Activated CD8-positive, alpha-beta T cell treated with anti-CD3 and anti-CD28 coated beads, Interleukin-2, amount 10 ng/mL, durations not matched to agents 7 days and 5 days (primary cell): ENCODE measurements at regions not wholly inside any gene's neighbourhood (a gene's known extent, or its start where the extent isn't known, plus 50 kb on each side); places are given as distances from the start of the nearest gene placed in this dataset.
"Not testable (repeated sequence)": the region's sequence is repeated elsewhere in the genome, so short reads cannot be mapped to it uniquely, and the experiment has no call there.

ENCODE experiments used
- ATAC-seq: fragments of 150-1000 bp; cut with Tn5 transposase; one replicate; pipeline ENCODE4 v1.10.0; 2021; ENCODE audit warnings: moderate library complexity
- CTCF ChIA-PET: fragments of 350-600 bp; sonication (Branson Sonifier 250); formaldehyde crosslinking; loops from one replicate; lab custom pipeline; 2021; ENCODE audit warnings: antibody characterized with exemption; lab: Charles Lee
- POLR2A ChIA-PET: fragments of 350-600 bp; sonication (Branson Sonifier 250); formaldehyde crosslinking; loops from one replicate; lab custom pipeline; 2021; ENCODE audit warnings: antibody characterized with exemption; lab: Charles Lee
- DNase-seq: peaks from one replicate; pipeline ENCODE4 v3.0.0-alpha.2; 2020
- H3K27ac Mint-ChIP-seq: one replicate; pipeline ENCODE4 v1.8.0; 2021; ENCODE audit warnings: mild to moderate bottlenecking, mixed read lengths
- H3K27me3 Mint-ChIP-seq: one replicate; pipeline ENCODE4 v1.8.0; 2021; ENCODE audit warnings: low read depth, mixed read lengths
- H3K36me3 Mint-ChIP-seq: one replicate; pipeline ENCODE4 v1.8.0; 2021; ENCODE audit warnings: low read depth, mixed read lengths
- H3K4me1 Mint-ChIP-seq: one replicate; pipeline ENCODE4 v1.8.0; 2021; ENCODE audit warnings: low read depth, mixed read lengths
- H3K4me3 Mint-ChIP-seq: one replicate; pipeline ENCODE4 v1.8.0; 2021; ENCODE audit warnings: mild to moderate bottlenecking, mixed read lengths
- H3K9me3 Mint-ChIP-seq: one replicate; pipeline ENCODE4 v1.8.0; 2022; ENCODE audit warnings: mixed read lengths; ENCODE audit not compliant: insufficient read depth

- ChIA-PET CTCF (no interaction called here), POLR2A (no interaction called here)
- Mint-ChIP-seq H3K4me1 (no peaks in the 10 kb centered on the region), H3K4me3 (no peak overlapping the region), H3K9me3 (peaks cover 3% of the 10 kb centered on the region), H3K36me3 (no peaks in the 10 kb centered on the region), H3K27me3 (no peaks in the 10 kb centered on the region), H3K27ac (no peak overlapping the region)
- ATAC-seq, result no peak
- DNase-seq, result no peak
These were observed 265.4 kb upstream of the SPOPL start for GRCh38 chr2:138236142-138236541.

- DNase-seq, result no peak
- no peak for ATAC-seq
- H3K4me1 Mint-ChIP-seq, result no peaks in the 10 kb centered on the region
- H3K27me3 Mint-ChIP-seq, result no peaks in the 10 kb centered on the region
- H3K27ac Mint-ChIP-seq, result no peak overlapping the region
- no peak overlapping the region for H3K4me3 Mint-ChIP-seq
- POLR2A ChIA-PET, result no interaction called here
- peaks cover 3% of the 10 kb centered on the region for H3K9me3 Mint-ChIP-seq
- CTCF ChIA-PET, result no interaction called here
- H3K36me3 Mint-ChIP-seq, result no peaks in the 10 kb centered on the region
These were observed 263.7 kb upstream of the SPOPL start for GRCh38 chr2:138237667-138238384.

- no peaks in the 10 kb centered on the region for H3K27me3 Mint-ChIP-seq
- ATAC-seq, result no peak
- ChIA-PET CTCF (no interaction called here), POLR2A (no interaction called here)
- H3K27ac Mint-ChIP-seq, result no peak overlapping the region
- no peaks in the 10 kb centered on the region for H3K4me1 Mint-ChIP-seq
- DNase-seq, result no peak
- no peak overlapping the region for H3K4me3 Mint-ChIP-seq
- H3K36me3 Mint-ChIP-seq, result no peaks in the 10 kb centered on the region
- H3K9me3 Mint-ChIP-seq, result no peaks in the 10 kb centered on the region
These were observed 262.7 kb upstream of the SPOPL start for GRCh38 chr2:138238908-138239307.

- Mint-ChIP-seq H3K4me1 (no peaks in the 10 kb centered on the region), H3K9me3 (no peaks in the 10 kb centered on the region), H3K27me3 (no peaks in the 10 kb centered on the region), H3K27ac (no peak overlapping the region), H3K36me3 (no peaks in the 10 kb centered on the region), H3K4me3 (no peak overlapping the region)
- CTCF ChIA-PET, result no interaction called here
- no peak for ATAC-seq
- POLR2A ChIA-PET, result no interaction called here
- no peak for DNase-seq
These were observed 261.6 kb upstream of the SPOPL start for GRCh38 chr2:138239902-138240491.

- no peak overlapping the region for H3K27ac Mint-ChIP-seq
These were observed 258.2 kb upstream of the SPOPL start for GRCh38 chr2:138243372-138243771.

GRCh38 chr2:138244501-138244925 lies 257.1 kb upstream of the SPOPL start:
- H3K4me3 Mint-ChIP-seq, result no peak overlapping the region
- ATAC-seq, result no peak
- DNase-seq, result no peak
- POLR2A ChIA-PET, result no interaction called here
- H3K36me3 Mint-ChIP-seq, result no peaks in the 10 kb centered on the region
- CTCF ChIA-PET, result no interaction called here
- H3K27me3 Mint-ChIP-seq, result no peaks in the 10 kb centered on the region
- no peak overlapping the region for H3K27ac Mint-ChIP-seq
- H3K9me3 Mint-ChIP-seq, result no peaks in the 10 kb centered on the region
- H3K4me1 Mint-ChIP-seq, result no peaks in the 10 kb centered on the region

More at GRCh38 chr2:138243372-138243771, 258.2 kb upstream of the SPOPL start:
- no peaks in the 10 kb centered on the region for H3K4me1 Mint-ChIP-seq
- POLR2A ChIA-PET, result no interaction called here
- no peaks in the 10 kb centered on the region for H3K9me3 Mint-ChIP-seq
- H3K36me3 Mint-ChIP-seq, result no peaks in the 10 kb centered on the region
- no peaks in the 10 kb centered on the region for H3K27me3 Mint-ChIP-seq
- no peak overlapping the region for H3K4me3 Mint-ChIP-seq
- CTCF ChIA-PET, result no interaction called here
- no peak for DNase-seq
- no peak for ATAC-seq

GRCh38 chr2:138245310-138245709 lies 256.3 kb upstream of the SPOPL start:
- Mint-ChIP-seq H3K36me3 (no peaks in the 10 kb centered on the region), H3K27ac (no peak overlapping the region), H3K4me1 (no peaks in the 10 kb centered on the region), H3K27me3 (no peaks in the 10 kb centered on the region), H3K9me3 (peaks cover 3% of the 10 kb centered on the region), H3K4me3 (no peak overlapping the region)
- ATAC-seq, result no peak
- ChIA-PET POLR2A (no interaction called here), CTCF (no interaction called here)
- DNase-seq, result no peak

GRCh38 chr2:138247302-138247701 lies 254.3 kb upstream of the SPOPL start:
- no peak overlapping the region for H3K27ac Mint-ChIP-seq
- POLR2A ChIA-PET, result no interaction called here
- peaks cover 3% of the 10 kb centered on the region for H3K9me3 Mint-ChIP-seq
- CTCF ChIA-PET, result no interaction called here
- ATAC-seq (no peak), DNase-seq (no peak)
- H3K36me3 Mint-ChIP-seq, result no peaks in the 10 kb centered on the region
- H3K4me3 Mint-ChIP-seq, result no peak overlapping the region
- H3K4me1 Mint-ChIP-seq, result no peaks in the 10 kb centered on the region
- no peaks in the 10 kb centered on the region for H3K27me3 Mint-ChIP-seq

- CTCF ChIA-PET, result no interaction called here
- H3K9me3 Mint-ChIP-seq, result peaks cover 3% of the 10 kb centered on the region
- DNase-seq, result no peak
- no peak overlapping the region for H3K27ac Mint-ChIP-seq
- H3K4me3 Mint-ChIP-seq, result no peak overlapping the region
- no peaks in the 10 kb centered on the region for H3K4me1 Mint-ChIP-seq
- no peaks in the 10 kb centered on the region for H3K36me3 Mint-ChIP-seq
- no peaks in the 10 kb centered on the region for H3K27me3 Mint-ChIP-seq
- ATAC-seq, result no peak
- POLR2A ChIA-PET, result no interaction called here
These were observed 252.4 kb upstream of the SPOPL start for GRCh38 chr2:138249207-138249606.

GRCh38 chr2:138250843-138251320 lies 250.7 kb upstream of the SPOPL start:
- H3K4me3 Mint-ChIP-seq, POLR2A ChIA-PET, ATAC-seq, H3K27me3 Mint-ChIP-seq, H3K36me3 Mint-ChIP-seq, CTCF ChIA-PET, DNase-seq, H3K27ac Mint-ChIP-seq, H3K9me3 Mint-ChIP-seq, H3K4me1 Mint-ChIP-seq: not testable (repeated sequence)

GRCh38 chr2:138252587-138252986 lies 249.0 kb upstream of the SPOPL start:
- peaks cover 3% of the 10 kb centered on the region for H3K9me3 Mint-ChIP-seq
- ChIA-PET POLR2A (no interaction called here), CTCF (no interaction called here)
- H3K4me3 Mint-ChIP-seq, result no peak overlapping the region
- no peaks in the 10 kb centered on the region for H3K4me1 Mint-ChIP-seq
- H3K36me3 Mint-ChIP-seq, result no peaks in the 10 kb centered on the region
- ATAC-seq (no peak), DNase-seq (no peak)
- no peak overlapping the region for H3K27ac Mint-ChIP-seq
- no peaks in the 10 kb centered on the region for H3K27me3 Mint-ChIP-seq

- no peaks in the 10 kb centered on the region for H3K9me3 Mint-ChIP-seq
- CTCF ChIA-PET, result no interaction called here
These were observed 245.9 kb upstream of the SPOPL start for GRCh38 chr2:138255670-138256069.

More at GRCh38 chr2:138255670-138256069, 245.9 kb upstream of the SPOPL start:
- DNase-seq (no peak), ATAC-seq (no peak)
- Mint-ChIP-seq H3K4me1 (no peaks in the 10 kb centered on the region), H3K27me3 (no peaks in the 10 kb centered on the region), H3K36me3 (no peaks in the 10 kb centered on the region), H3K27ac (no peak overlapping the region), H3K4me3 (no peak overlapping the region)
- POLR2A ChIA-PET, result no interaction called here
